H9 (cell line): ENCODE measurements at regions not wholly inside any gene's neighbourhood (a gene's known extent, or its start where the extent isn't known, plus 50 kb on each side); places are given as distances from the start of the nearest gene placed in this dataset.

Experiments
- DNase-seq: peaks from one replicate; pipeline ENCODE4 v3.0.0-alpha.2; 2017
- H2AFZ ChIP-seq: one replicate; pipeline ENCODE4 v1.6.1; 2013; ENCODE audit warnings: mild to moderate bottlenecking, low read length, control low read depth, moderate library complexity
- H2AK5ac ChIP-seq: 2 replicates; pipeline ENCODE4 v1.6.1; 2013; ENCODE audit warnings: low read length, control low read depth, mixed read lengths; ENCODE audit not compliant: insufficient read length
- H2BK120ac ChIP-seq: one replicate; pipeline ENCODE4 v1.6.1; 2013; ENCODE audit warnings: low read depth, mild to moderate bottlenecking, low read length, control low read depth, inconsistent platforms; ENCODE audit not compliant: poor library complexity, severe bottlenecking
- H2BK12ac ChIP-seq: 2 replicates; pipeline ENCODE4 v1.6.1; 2013; ENCODE audit warnings: low read length, control low read depth, mixed read lengths, low read depth; ENCODE audit not compliant: insufficient read length
- H2BK15ac ChIP-seq: 2 replicates; pipeline ENCODE4 v1.6.1; 2013; ENCODE audit warnings: low read depth, low read length, control low read depth
- H2BK20ac ChIP-seq: one replicate; pipeline ENCODE4 v1.6.1; 2013; ENCODE audit warnings: low read depth, mild to moderate bottlenecking, low read length, control low read depth, inconsistent platforms; ENCODE audit not compliant: poor library complexity, severe bottlenecking
- H2BK5ac ChIP-seq: 2 replicates; pipeline ENCODE4 v1.6.1; 2013; ENCODE audit warnings: low read length, control low read depth, mixed read lengths; ENCODE audit not compliant: insufficient read length
- H3K14ac ChIP-seq: 2 replicates; pipeline ENCODE4 v1.6.1; 2013; ENCODE audit warnings: low read length, control low read depth; ENCODE audit not compliant: insufficient read depth
- H3K18ac ChIP-seq: 2 replicates; pipeline ENCODE4 v1.6.1; 2013; ENCODE audit warnings: low read depth, mild to moderate bottlenecking, mixed read lengths, low read length, control low read depth; ENCODE audit not compliant: insufficient read length
- H3K23ac ChIP-seq: 2 replicates; pipeline ENCODE4 v1.6.1; 2013; ENCODE audit warnings: low read length, control low read depth, mixed read lengths, low read depth; ENCODE audit not compliant: insufficient read length
- H3K23me2 ChIP-seq: 2 replicates; pipeline ENCODE4 v1.6.1; 2013; ENCODE audit warnings: low read depth, mild to moderate bottlenecking, mixed read lengths, low read length, control low read depth; ENCODE audit not compliant: insufficient read length, poor library complexity, severe bottlenecking
- H3K27ac ChIP-seq: 2 replicates; pipeline ENCODE4 v1.5.1; 2013; ENCODE audit warnings: low read length, control low read depth, mixed read lengths, low read depth; ENCODE audit not compliant: insufficient read length
- H3K27me3 ChIP-seq: 2 replicates; pipeline ENCODE4 v1.6.1; 2013; ENCODE audit warnings: low read length, control low read depth, inconsistent platforms; ENCODE audit not compliant: insufficient read depth
- H3K4ac ChIP-seq: 2 replicates; pipeline ENCODE4 v1.6.1; 2013; ENCODE audit warnings: low read depth, mild to moderate bottlenecking, control low read depth, inconsistent platforms, low read length, moderate library complexity
- H3K4me1 ChIP-seq: 2 replicates; pipeline ENCODE4 v1.6.1; 2013; ENCODE audit warnings: low read length, control low read depth, inconsistent platforms; ENCODE audit not compliant: insufficient read depth
- H3K4me2 ChIP-seq: 2 replicates; pipeline ENCODE4 v1.6.1; 2013; ENCODE audit warnings: low read length, control low read depth, mixed read lengths; ENCODE audit not compliant: insufficient read length, insufficient read depth
- H3K56ac ChIP-seq: 2 replicates; pipeline ENCODE4 v1.6.1; 2013; ENCODE audit warnings: low read depth, mild to moderate bottlenecking, mixed read lengths, low read length, control low read depth; ENCODE audit not compliant: insufficient read length
- H3K79me1 ChIP-seq: 2 replicates; pipeline ENCODE4 v1.6.1; 2013; ENCODE audit warnings: low read depth, mild to moderate bottlenecking, moderate library complexity, low read length, control low read depth, inconsistent platforms; ENCODE audit not compliant: insufficient read depth, poor library complexity, severe bottlenecking
- H3K79me2 ChIP-seq: 2 replicates; pipeline ENCODE4 v1.6.1; 2013; ENCODE audit warnings: low read length, control low read depth, inconsistent platforms; ENCODE audit not compliant: insufficient read depth
- H3K9ac ChIP-seq: 2 replicates; pipeline ENCODE4 v1.6.1; 2013; ENCODE audit warnings: low read length, control low read depth, mixed read lengths; ENCODE audit not compliant: insufficient read length; ENCODE audit errors: extremely low read depth
- H3K9me3 ChIP-seq: one replicate; pipeline ENCODE4 v1.6.1; 2013; ENCODE audit warnings: low read depth, low read length, inconsistent platforms; ENCODE audit not compliant: control insufficient read depth
- H3T11ph ChIP-seq: one replicate; pipeline ENCODE4 v1.6.1; 2013; ENCODE audit warnings: mild to moderate bottlenecking, low read length, control low read depth, inconsistent platforms
- H4K20me1 ChIP-seq: one replicate; pipeline ENCODE4 v1.6.1; 2013; ENCODE audit not compliant: control insufficient read depth, insufficient read length, insufficient read depth
- H4K5ac ChIP-seq: 2 replicates; pipeline ENCODE4 v1.6.1; 2013; ENCODE audit warnings: low read depth, mild to moderate bottlenecking, mixed read lengths, low read length, control low read depth; ENCODE audit not compliant: insufficient read length
- H4K8ac ChIP-seq: replicated peaks from 2 replicates; pipeline ENCODE4 v1.6.1; 2013; ENCODE audit warnings: low read length, control low read depth, mixed read lengths, low read depth; ENCODE audit not compliant: insufficient read length
- H4K91ac ChIP-seq: 2 replicates; pipeline ENCODE4 v1.6.1; 2013; ENCODE audit warnings: low read depth, mild to moderate bottlenecking, moderate library complexity, mixed read lengths, low read length, control low read depth; ENCODE audit not compliant: insufficient read length
- H3K27ac Mint-ChIP-seq, 3 experiments: 2 replicates in 2 of 3; 3 replicates in 1 of 3; pipeline ENCODE4 v1.8.0; 2020 to 2021; ENCODE audit warnings: mixed read lengths in 3 of 3, mild to moderate bottlenecking in 1 of 3, moderate library complexity in 1 of 3
- H3K27me3 Mint-ChIP-seq: 2 replicates; pipeline ENCODE4 v1.8.0; 2021; ENCODE audit warnings: low read depth, mild to moderate bottlenecking, moderate library complexity, mixed read lengths
- H3K36me3 Mint-ChIP-seq, 3 experiments: 2 replicates in 2 of 3; 3 replicates in 1 of 3; pipeline ENCODE4 v1.8.0; 2020 to 2021; ENCODE audit warnings: low read depth in 3 of 3, mixed read lengths in 3 of 3; ENCODE audit not compliant: insufficient read depth in 1 of 3
- H3K4me1 Mint-ChIP-seq, 2 experiments: 2 replicates each; pipeline ENCODE4 v1.8.0; 2020; ENCODE audit warnings: mixed read lengths in 2 of 2
- H3K4me3 Mint-ChIP-seq, 2 experiments: 2 replicates in 1 of 2; 3 replicates in 1 of 2; pipeline ENCODE4 v1.8.0; 2020 to 2021; ENCODE audit warnings: mild to moderate bottlenecking in 2 of 2, mixed read lengths in 2 of 2, moderate library complexity in 1 of 2
- H3K9me3 Mint-ChIP-seq, 2 experiments: 2 replicates in 1 of 2; 3 replicates in 1 of 2; pipeline ENCODE4 v1.8.0; 2020; ENCODE audit warnings: mild to moderate bottlenecking in 2 of 2, mixed read lengths in 2 of 2, moderate library complexity in 1 of 2
- CTCF ChIP-seq: fragments of 200-600 bp; sonication (generic); conservative IDR thresholded peaks from 3 replicates; pipeline ENCODE4 v1.8.0; 2021; ENCODE audit warnings: antibody characterized with exemption, mild to moderate bottlenecking
- WGBS: extraction: QIAGEN DNeasy Blood & Tissue Kit; methylation state at CpG from one replicate; pipeline ENCODE4 v1.1.7; 2013; ENCODE audit warnings: missing lambda C conversion rate, low lambda C conversion rate, mixed read lengths; ENCODE audit not compliant: insufficient read length; ENCODE audit errors: extremely low coverage; 5-methylcytosine and 5-hydroxymethylcytosine counted together

GRCh38 chr14:34243401-34243800 lies 218.6 kb downstream of the SPTSSA start:
- Histone ChIP-seq H3K9me3 (no peaks in the 10 kb centered on the region), H3K4me2 (no peak overlapping the region), H3K14ac (no peak overlapping the region), H2AFZ (no peak overlapping the region), H4K5ac (no peak overlapping the region), H3K23ac (no peak overlapping the region), H2AK5ac (no peak overlapping the region), H2BK12ac (no peak overlapping the region), H2BK5ac (no peak overlapping the region), H3K79me1 (no peaks in the 10 kb centered on the region), H3K27me3 (no peaks in the 10 kb centered on the region), H3K4ac (no peak overlapping the region), H3K18ac (no peak overlapping the region), H2BK120ac (no peak overlapping the region), H2BK15ac (no peak overlapping the region), H4K8ac (no peak overlapping the region), H4K20me1 (no peaks in the 10 kb centered on the region), H3K79me2 (no peaks in the 10 kb centered on the region; the same call in 1 of the 2 replicates), H3K56ac (no peak overlapping the region), H3T11ph (no peak overlapping the region), H3K27ac (no peak overlapping the region), H2BK20ac (no peak overlapping the region), H3K23me2 (no peaks in the 10 kb centered on the region), H3K9ac (no peak overlapping the region), H4K91ac (no peak overlapping the region), H3K4me1 (0 out of 2 replicates have a peak, but pooled peaks cover 1% of the 10 kb centered on the region)
- no peaks in the 10 kb centered on the region for H3K36me3 Mint-ChIP-seq
- H3K27ac Mint-ChIP-seq: no peak overlapping the region
- WGBS: no CpG with 5 or more reads among the region's 2 CpGs
- DNase-seq: no peak
- TF ChIP-seq CTCF: no peak
- no peaks in the 10 kb centered on the region; a peak in 1 of 5 replicates for H3K9me3 Mint-ChIP-seq
- no peak overlapping the region for H3K4me3 Mint-ChIP-seq
- H3K4me1 Mint-ChIP-seq: peaks cover 0 to 9% of the 10 kb centered on the region in 2 experiments; a peak in 2 of 4 replicates
- no peaks in the 10 kb centered on the region; the same call in 1 of the 2 replicates for H3K27me3 Mint-ChIP-seq
